ENCODE measurements at regions not wholly inside any gene's neighbourhood (a gene's known extent, or its start where the extent isn't known, plus 50 kb on each side); places are given as distances from the start of the nearest gene placed in this dataset.

DNA sequence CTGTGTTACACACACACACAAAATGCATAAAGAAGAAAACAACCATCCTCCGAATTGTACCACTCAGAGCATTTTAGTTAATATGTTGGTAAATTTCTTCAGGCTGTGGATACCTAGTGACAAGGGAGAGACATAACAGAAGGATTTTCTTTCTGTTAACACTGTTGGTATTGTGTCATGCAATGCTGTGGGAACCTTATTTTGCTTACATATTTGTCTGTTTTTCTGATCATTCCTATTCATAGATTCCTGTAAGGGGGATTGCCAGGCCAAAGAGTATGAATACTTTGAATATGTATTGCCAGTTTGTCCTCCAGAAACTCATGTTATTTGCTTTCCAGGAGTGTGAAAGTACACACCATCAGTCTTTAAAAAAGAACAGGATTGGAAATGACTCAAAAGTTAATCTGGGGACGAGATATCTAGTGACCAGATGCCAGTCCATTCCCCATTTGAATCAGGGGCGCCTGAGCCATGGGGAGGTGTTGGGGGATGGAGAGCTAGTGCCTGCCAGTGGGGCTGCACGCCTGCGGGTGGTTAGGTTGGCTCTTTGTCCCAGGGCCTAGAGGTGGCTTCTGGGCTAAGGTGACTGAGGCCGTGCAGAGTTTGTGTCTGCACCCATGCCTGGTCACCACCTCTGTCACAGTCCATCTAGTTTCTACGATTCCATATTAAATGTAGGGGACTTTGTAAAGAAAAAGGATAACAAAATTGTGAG is 142.0 kb downstream of the PTPN20 start:
- no peak overlapping the region for H3K4me2 ChIP-seq
- no peak overlapping the region for H2AFZ ChIP-seq (ENCODE audit: low read depth)
- no peaks in the 10 kb centered on the region for H3K79me2 ChIP-seq (ENCODE audit: insufficient read depth, low read depth)
- no peak overlapping the region for H3K4me3 ChIP-seq (IDR thresholded peaks at IDR 0.05; ENCODE audit: insufficient read depth, low read depth, low read length)
- H3K27me3 ChIP-seq (ENCODE audit: insufficient read depth, low read depth) = no peaks in the 10 kb centered on the region
- H4K20me1 ChIP-seq (ENCODE audit: insufficient read depth) = no peaks in the 10 kb centered on the region
- TF ChIP-seq, protein P1, sequence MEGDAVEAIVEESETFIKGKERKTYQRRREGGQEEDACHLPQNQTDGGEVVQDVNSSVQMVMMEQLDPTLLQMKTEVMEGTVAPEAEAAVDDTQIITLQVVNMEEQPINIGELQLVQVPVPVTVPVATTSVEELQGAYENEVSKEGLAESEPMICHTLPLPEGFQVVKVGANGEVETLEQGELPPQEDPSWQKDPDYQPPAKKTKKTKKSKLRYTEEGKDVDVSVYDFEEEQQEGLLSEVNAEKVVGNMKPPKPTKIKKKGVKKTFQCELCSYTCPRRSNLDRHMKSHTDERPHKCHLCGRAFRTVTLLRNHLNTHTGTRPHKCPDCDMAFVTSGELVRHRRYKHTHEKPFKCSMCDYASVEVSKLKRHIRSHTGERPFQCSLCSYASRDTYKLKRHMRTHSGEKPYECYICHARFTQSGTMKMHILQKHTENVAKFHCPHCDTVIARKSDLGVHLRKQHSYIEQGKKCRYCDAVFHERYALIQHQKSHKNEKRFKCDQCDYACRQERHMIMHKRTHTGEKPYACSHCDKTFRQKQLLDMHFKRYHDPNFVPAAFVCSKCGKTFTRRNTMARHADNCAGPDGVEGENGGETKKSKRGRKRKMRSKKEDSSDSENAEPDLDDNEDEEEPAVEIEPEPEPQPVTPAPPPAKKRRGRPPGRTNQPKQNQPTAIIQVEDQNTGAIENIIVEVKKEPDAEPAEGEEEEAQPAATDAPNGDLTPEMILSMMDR (conservative IDR thresholded peaks at IDR 0.05; ENCODE audit: low read depth, low read length) = no peak
- H3K36me3 ChIP-seq (ENCODE audit: insufficient read depth) = no peaks in the 10 kb centered on the region
- H3K4me1 ChIP-seq (ENCODE audit: low read depth, poor library complexity, severe bottlenecking) = no peaks in the 10 kb centered on the region
- H3K9ac ChIP-seq = no peak overlapping the region
- H3K27ac ChIP-seq = no peak overlapping the region

DNA sequence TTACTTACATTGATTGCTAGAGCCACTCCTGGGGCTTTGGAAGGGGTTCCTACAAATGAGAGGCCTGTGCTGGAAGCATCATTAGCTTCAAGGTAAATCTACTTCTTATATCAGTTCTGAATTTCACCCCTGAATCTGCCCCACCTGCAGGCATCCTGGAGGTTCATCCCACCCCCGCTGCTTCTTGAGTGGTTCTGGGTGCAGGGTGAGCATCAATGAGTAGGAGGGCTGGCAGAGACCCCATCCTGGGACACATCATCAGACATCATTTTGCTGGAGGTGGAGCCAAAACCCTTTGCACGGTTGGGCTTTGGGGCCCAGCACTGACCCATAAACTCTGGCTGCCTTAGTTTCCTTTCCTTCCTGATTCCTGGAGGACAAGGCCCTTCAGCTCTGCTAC is 143.7 kb downstream of the PTPN20 start:
- Histone ChIP-seq H2AFZ (ENCODE audit: low read depth) (no peak overlapping the region), H3K36me3 (ENCODE audit: insufficient read depth) (no peaks in the 10 kb centered on the region), H3K27me3 (ENCODE audit: insufficient read depth, low read depth) (no peaks in the 10 kb centered on the region), H3K4me3 (IDR thresholded peaks at IDR 0.05; ENCODE audit: insufficient read depth, low read depth, low read length) (no peak overlapping the region), H3K4me2 (no peak overlapping the region), H3K9ac (no peak overlapping the region), H3K79me2 (ENCODE audit: insufficient read depth, low read depth) (no peaks in the 10 kb centered on the region), H3K27ac (no peak overlapping the region), H4K20me1 (ENCODE audit: insufficient read depth) (no peaks in the 10 kb centered on the region), H3K4me1 (ENCODE audit: low read depth, poor library complexity, severe bottlenecking) (no peaks in the 10 kb centered on the region)
- TF ChIP-seq, protein P1 (conservative IDR thresholded peaks at IDR 0.05; ENCODE audit: low read depth, low read length) = no peak

DNA sequence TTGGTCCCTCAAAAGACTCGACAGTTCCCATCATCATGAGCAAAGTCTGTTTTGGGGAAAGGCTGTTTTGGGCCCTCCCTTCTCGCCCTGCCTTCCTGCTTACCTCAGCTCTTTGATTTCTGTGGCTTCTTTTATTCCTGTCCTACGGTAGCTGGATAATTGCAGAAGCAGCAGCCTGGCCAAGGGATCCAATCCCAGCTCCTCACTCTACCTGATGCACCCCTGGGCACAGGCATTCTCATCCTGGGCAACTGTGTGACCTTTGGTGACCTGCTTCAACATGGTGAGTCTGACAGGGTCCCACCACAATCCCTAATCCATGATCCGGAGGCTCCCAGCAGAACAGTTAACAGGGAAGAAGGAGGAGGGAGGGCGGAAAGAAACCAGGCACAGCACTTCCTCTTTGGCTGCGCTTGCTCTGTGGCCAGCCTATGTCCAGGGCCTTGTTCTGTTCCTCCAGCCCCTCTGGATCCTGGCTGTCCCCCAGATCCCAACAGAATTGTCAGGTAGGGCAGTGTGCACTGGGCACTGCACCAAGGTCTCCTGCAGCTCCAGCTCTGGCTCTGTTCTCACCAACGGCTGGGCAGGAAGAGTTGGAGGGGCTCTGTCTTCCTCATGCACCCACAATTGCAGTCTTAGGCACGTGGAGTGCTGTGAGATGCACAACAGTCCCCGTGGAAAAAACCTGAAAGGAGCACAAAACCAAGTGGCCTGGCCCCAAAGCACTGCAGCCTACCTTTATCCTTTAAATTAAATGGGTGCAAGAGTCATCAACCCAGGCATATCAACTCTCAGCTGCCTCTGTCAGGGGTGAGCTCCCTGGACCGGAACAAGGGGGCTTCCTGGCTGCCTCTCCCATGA is 144.4 kb downstream of the PTPN20 start:
- H3K27ac ChIP-seq = no peak overlapping the region
- no peak overlapping the region for H3K9ac ChIP-seq
- no peaks in the 10 kb centered on the region for H3K4me1 ChIP-seq (ENCODE audit: low read depth, poor library complexity, severe bottlenecking)
- TF ChIP-seq, protein P1 (conservative IDR thresholded peaks at IDR 0.05; ENCODE audit: low read depth, low read length) = no peak
- no peak overlapping the region for H3K4me2 ChIP-seq
- no peak overlapping the region for H3K4me3 ChIP-seq (IDR thresholded peaks at IDR 0.05; ENCODE audit: insufficient read depth, low read depth, low read length)
- no peaks in the 10 kb centered on the region for H3K36me3 ChIP-seq (ENCODE audit: insufficient read depth)
- H3K79me2 ChIP-seq (ENCODE audit: insufficient read depth, low read depth) = no peaks in the 10 kb centered on the region
- no peak overlapping the region for H2AFZ ChIP-seq (ENCODE audit: low read depth)
- H3K27me3 ChIP-seq (ENCODE audit: insufficient read depth, low read depth) = no peaks in the 10 kb centered on the region
- no peaks in the 10 kb centered on the region for H4K20me1 ChIP-seq (ENCODE audit: insufficient read depth)

DNA sequence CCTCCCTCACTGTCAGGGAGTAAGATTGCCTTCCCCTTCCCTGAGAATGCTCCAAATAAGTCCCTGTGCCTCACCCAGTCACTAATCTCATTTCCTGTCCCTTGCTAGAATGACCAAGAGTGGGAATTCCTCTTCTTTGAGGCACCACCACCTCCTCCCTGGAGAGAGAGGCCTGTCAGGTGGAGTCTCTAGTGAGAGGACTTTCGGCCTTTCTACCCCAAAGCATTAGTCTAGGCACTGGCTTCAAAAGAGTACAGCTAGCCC is 145.0 kb downstream of the PTPN20 start:
- Histone ChIP-seq H3K79me2 (ENCODE audit: insufficient read depth, low read depth) (no peaks in the 10 kb centered on the region), H3K4me3 (IDR thresholded peaks at IDR 0.05; ENCODE audit: insufficient read depth, low read depth, low read length) (no peak overlapping the region), H3K27me3 (ENCODE audit: insufficient read depth, low read depth) (no peaks in the 10 kb centered on the region), H3K4me2 (no peak overlapping the region), H2AFZ (ENCODE audit: low read depth) (no peak overlapping the region), H3K4me1 (ENCODE audit: low read depth, poor library complexity, severe bottlenecking) (no peaks in the 10 kb centered on the region), H3K27ac (no peak overlapping the region), H3K36me3 (ENCODE audit: insufficient read depth) (no peaks in the 10 kb centered on the region), H3K9ac (no peak overlapping the region), H4K20me1 (ENCODE audit: insufficient read depth) (no peaks in the 10 kb centered on the region)
- TF ChIP-seq, protein P1 (conservative IDR thresholded peaks at IDR 0.05; ENCODE audit: low read depth, low read length) = no peak
